Liver (tissue), 8 donors: ENCODE measurements at regions not wholly inside any gene's neighbourhood (a gene's known extent, or its start where the extent isn't known, plus 50 kb on each side); places are given as distances from the start of the nearest gene placed in this dataset.

Source experiments
- DNase-seq: peaks from one replicate; pipeline ENCODE4 v3.0.0-alpha.2; 2017; ENCODE audit warnings: low spot score
- H3K27ac ChIP-seq, 2 donors: one replicate each; pipeline ENCODE4 v1.7.0; 2013; ENCODE audit warnings: inconsistent platforms in 2 of 2, low read length in 2 of 2, control low read depth in 1 of 2, low read depth in 1 of 2, mild to moderate bottlenecking in 1 of 2
- H3K27me3 ChIP-seq, 4 donors: one replicate each; pipeline versions ENCODE4 v1.6.1 to v1.7.0; 2013; ENCODE audit warnings: low read length in 3 of 4, inconsistent platforms in 1 of 4, mild to moderate bottlenecking in 1 of 4, moderate library complexity in 1 of 4; ENCODE audit not compliant: control insufficient read depth in 4 of 4, insufficient read depth in 4 of 4
- H3K36me3 ChIP-seq, 4 donors: one replicate each; pipeline versions ENCODE4 v1.6.1 to v1.7.0; 2013; ENCODE audit warnings: low read length in 3 of 4, mild to moderate bottlenecking in 3 of 4, low read depth in 1 of 4, moderate library complexity in 1 of 4; ENCODE audit not compliant: control insufficient read depth in 4 of 4, insufficient read depth in 3 of 4
- H3K4me1 ChIP-seq, 4 donors: one replicate each; pipeline versions ENCODE4 v1.6.1 to v1.7.0; 2013; ENCODE audit warnings: low read length in 3 of 4, mild to moderate bottlenecking in 3 of 4, moderate library complexity in 1 of 4; ENCODE audit not compliant: control insufficient read depth in 4 of 4, insufficient read depth in 4 of 4
- H3K4me3 ChIP-seq, 3 donors: one replicate each; pipeline versions ENCODE4 v1.6.1 to v1.7.0; 2013; ENCODE audit warnings: low read length in 3 of 3, control low read depth in 1 of 3, low read depth in 1 of 3, mild to moderate bottlenecking in 1 of 3
- H3K9ac ChIP-seq, 2 donors: one replicate each; pipeline ENCODE4 v1.7.0; 2013; ENCODE audit warnings: low read length in 2 of 2, mild to moderate bottlenecking in 2 of 2, moderate library complexity in 2 of 2, control low read depth in 1 of 2, low read depth in 1 of 2
- H3K9me3 ChIP-seq, 4 donors: one replicate each; pipeline versions ENCODE4 v1.6.1 to v1.7.0; 2013; ENCODE audit warnings: low read length in 3 of 4; ENCODE audit not compliant: control insufficient read depth in 4 of 4
- EGR1 ChIP-seq, 2 donors: IDR thresholded peaks; 2 replicates each; pipeline ENCODE4 v1.6.1; 2016 to 2018; ENCODE audit warnings: antibody characterized with exemption in 2 of 2, low read depth in 2 of 2
- FOXA1 ChIP-seq: IDR thresholded peaks from 2 replicates; pipeline ENCODE4 v1.6.1; 2016; ENCODE audit warnings: antibody characterized with exemption
- FOXA2 ChIP-seq: IDR thresholded peaks from 2 replicates; pipeline ENCODE4 v1.6.1; 2016; ENCODE audit warnings: antibody characterized with exemption
- GABPA ChIP-seq, 2 donors: IDR thresholded peaks in 1 of 2; conservative IDR thresholded peaks in 1 of 2; 2 replicates each; pipeline ENCODE4 v1.6.1; 2016; ENCODE audit warnings: antibody characterized with exemption in 2 of 2, mild to moderate bottlenecking in 1 of 2, moderate library complexity in 1 of 2
- HNF4A ChIP-seq, 2 donors: conservative IDR thresholded peaks; 2 replicates each; pipeline ENCODE4 v1.6.1; 2016; ENCODE audit warnings: antibody characterized with exemption in 2 of 2, mild to moderate bottlenecking in 2 of 2
- HNF4G ChIP-seq: IDR thresholded peaks from 2 replicates; pipeline ENCODE4 v1.6.1; 2016; ENCODE audit warnings: antibody characterized with exemption
- JUND ChIP-seq, 2 donors: IDR thresholded peaks; 2 replicates each; pipeline ENCODE4 v1.6.1; 2016; ENCODE audit warnings: antibody characterized with exemption in 2 of 2
- NR2F2 ChIP-seq: IDR thresholded peaks from 2 replicates; pipeline ENCODE4 v1.6.1; 2016; ENCODE audit warnings: antibody characterized with exemption
- RAD21 ChIP-seq, 2 donors: IDR thresholded peaks; 2 replicates each; pipeline ENCODE4 v1.6.1; 2016; ENCODE audit warnings: antibody characterized with exemption in 2 of 2, mild to moderate bottlenecking in 2 of 2
- RXRA ChIP-seq, 2 donors: IDR thresholded peaks; 2 replicates each; pipeline ENCODE4 v1.6.1; 2017 to 2018; ENCODE audit warnings: antibody characterized with exemption in 2 of 2, mild to moderate bottlenecking in 1 of 2
- SP1 ChIP-seq: IDR thresholded peaks from 2 replicates; pipeline ENCODE4 v1.6.1; 2018; ENCODE audit warnings: antibody characterized with exemption, mild to moderate bottlenecking
- YY1 ChIP-seq: IDR thresholded peaks from 2 replicates; pipeline ENCODE4 v1.6.1; 2016; ENCODE audit warnings: antibody characterized with exemption, mild to moderate bottlenecking
- WGBS: extraction: QIAGEN DNeasy Blood & Tissue Kit; methylation state at CpG from one replicate; pipeline ENCODE4 v1.1.7; 2013; 5-methylcytosine and 5-hydroxymethylcytosine counted together
- TF ChIP-seq, protein P1 (sequence below): IDR thresholded peaks from 2 replicates; pipeline ENCODE4 v1.6.1; 2016; ENCODE audit warnings: antibody characterized with exemption
- TF ChIP-seq, protein P2 (sequence below): IDR thresholded peaks from 2 replicates; pipeline ENCODE4 v1.6.1; 2016; ENCODE audit warnings: antibody characterized with exemption
- TF ChIP-seq, protein P3 (sequence below): IDR thresholded peaks from 2 replicates; pipeline ENCODE4 v1.6.1; 2016; ENCODE audit warnings: antibody characterized with exemption, mild to moderate bottlenecking
- TF ChIP-seq, protein P4 (sequence below): fragments of 150-350 bp; IDR thresholded peaks from 2 replicates; pipeline ENCODE4 v1.5.1; 2017; ENCODE audit warnings: improper control_type of control experiment, low read depth, low read length; ENCODE audit not compliant: missing input control
- donor health status: healthy.
- donor health status: healthy.
- donor health status: healthy.
- donor health status: healthy.
- donor health status: healthy.

DNA sequence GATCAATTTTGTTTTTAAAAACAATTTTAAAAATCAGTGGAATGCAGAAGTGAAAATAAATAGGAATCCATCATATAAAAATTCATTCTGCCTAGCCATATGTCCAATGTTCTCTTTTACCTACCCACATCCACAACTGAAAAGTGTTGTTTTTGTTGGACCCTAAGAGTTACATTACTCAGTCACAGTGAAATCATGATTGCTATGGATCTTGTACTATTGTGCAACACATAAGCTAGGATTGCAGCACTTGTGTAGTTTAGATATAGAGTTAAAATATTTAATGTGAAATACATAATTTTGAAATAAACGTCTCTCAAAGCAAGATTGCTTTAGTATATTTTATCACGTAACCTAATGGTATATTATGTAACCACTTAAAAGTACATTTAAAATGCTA, 213.3 kb upstream of the CLEC14A start:
- no peak for DNase-seq
- H3K9me3 ChIP-seq: no peaks in the 10 kb centered on the region
- H3K4me1 ChIP-seq: no peaks in the 10 kb centered on the region
- WGBS: 62% methylated on average over 2 of the region's 2 CpGs
- no peak overlapping the region for H3K9ac ChIP-seq
- TF ChIP-seq RXRA (IDR thresholded peaks at IDR 0.05) (no peak), HNF4A (conservative IDR thresholded peaks at IDR 0.05) (no peak), YY1 (no peak), NR2F2 (no peak), JUND (IDR thresholded peaks at IDR 0.05) (no peak), RAD21 (IDR thresholded peaks at IDR 0.05) (no peak), FOXA1 (no peak), FOXA2 (no peak), GABPA (IDR thresholded peaks at IDR 0.05 in 1 of 2, conservative IDR thresholded peaks at IDR 0.05 in 1 of 2) (no peak), EGR1 (IDR thresholded peaks at IDR 0.05; ENCODE audit: low read depth in 2 of 2) (no peak)
- TF ChIP-seq, protein P1, sequence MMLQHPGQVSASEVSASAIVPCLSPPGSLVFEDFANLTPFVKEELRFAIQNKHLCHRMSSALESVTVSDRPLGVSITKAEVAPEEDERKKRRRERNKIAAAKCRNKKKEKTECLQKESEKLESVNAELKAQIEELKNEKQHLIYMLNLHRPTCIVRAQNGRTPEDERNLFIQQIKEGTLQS: no peak
- TF ChIP-seq, protein P2, sequence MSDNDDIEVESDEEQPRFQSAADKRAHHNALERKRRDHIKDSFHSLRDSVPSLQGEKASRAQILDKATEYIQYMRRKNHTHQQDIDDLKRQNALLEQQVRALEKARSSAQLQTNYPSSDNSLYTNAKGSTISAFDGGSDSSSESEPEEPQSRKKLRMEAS: no peak
- no peak overlapping the region for H3K4me3 ChIP-seq
- no peaks in the 10 kb centered on the region for H3K27me3 ChIP-seq
- H3K36me3 ChIP-seq: no peaks in the 10 kb centered on the region
- no peak overlapping the region for H3K27ac ChIP-seq

DNA sequence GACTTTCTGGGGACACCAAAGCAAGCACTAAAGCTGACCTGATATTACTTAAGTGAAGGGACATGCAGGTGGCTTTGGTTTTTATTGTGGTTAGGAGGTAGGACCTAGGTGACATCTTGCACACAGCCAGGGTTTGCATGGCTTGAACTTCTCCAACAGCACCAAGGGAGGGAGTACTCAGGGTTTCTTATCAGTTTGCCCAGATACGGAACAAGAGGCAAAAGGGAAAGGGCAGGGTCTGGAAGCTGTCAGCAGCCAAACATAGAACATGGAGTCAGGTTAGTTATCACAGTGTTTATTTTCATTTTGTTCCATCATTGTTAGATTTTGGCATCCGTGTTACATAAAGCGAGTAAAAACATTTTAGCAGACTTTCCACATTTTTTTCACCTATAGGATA, 186.3 kb upstream of the CLEC14A start:
- no peak overlapping the region for H3K27ac ChIP-seq
- no peaks in the 10 kb centered on the region for H3K36me3 ChIP-seq
- H3K4me1 ChIP-seq: no peaks in the 10 kb centered on the region
- 48% methylated on average over 3 of the region's 3 CpGs for WGBS
- no peak overlapping the region for H3K4me3 ChIP-seq
- no peak overlapping the region for H3K9ac ChIP-seq
- H3K27me3 ChIP-seq: no peaks in the 10 kb centered on the region
- TF ChIP-seq FOXA1 (no peak), EGR1 (IDR thresholded peaks at IDR 0.05; ENCODE audit: low read depth in 2 of 2) (no peak), HNF4A (conservative IDR thresholded peaks at IDR 0.05) (no peak), RAD21 (IDR thresholded peaks at IDR 0.05) (no peak), SP1 (no peak), GABPA (IDR thresholded peaks at IDR 0.05 in 1 of 2, conservative IDR thresholded peaks at IDR 0.05 in 1 of 2) (no peak), NR2F2 (no peak), RXRA (IDR thresholded peaks at IDR 0.05) (no peak)
- TF ChIP-seq, protein P3, sequence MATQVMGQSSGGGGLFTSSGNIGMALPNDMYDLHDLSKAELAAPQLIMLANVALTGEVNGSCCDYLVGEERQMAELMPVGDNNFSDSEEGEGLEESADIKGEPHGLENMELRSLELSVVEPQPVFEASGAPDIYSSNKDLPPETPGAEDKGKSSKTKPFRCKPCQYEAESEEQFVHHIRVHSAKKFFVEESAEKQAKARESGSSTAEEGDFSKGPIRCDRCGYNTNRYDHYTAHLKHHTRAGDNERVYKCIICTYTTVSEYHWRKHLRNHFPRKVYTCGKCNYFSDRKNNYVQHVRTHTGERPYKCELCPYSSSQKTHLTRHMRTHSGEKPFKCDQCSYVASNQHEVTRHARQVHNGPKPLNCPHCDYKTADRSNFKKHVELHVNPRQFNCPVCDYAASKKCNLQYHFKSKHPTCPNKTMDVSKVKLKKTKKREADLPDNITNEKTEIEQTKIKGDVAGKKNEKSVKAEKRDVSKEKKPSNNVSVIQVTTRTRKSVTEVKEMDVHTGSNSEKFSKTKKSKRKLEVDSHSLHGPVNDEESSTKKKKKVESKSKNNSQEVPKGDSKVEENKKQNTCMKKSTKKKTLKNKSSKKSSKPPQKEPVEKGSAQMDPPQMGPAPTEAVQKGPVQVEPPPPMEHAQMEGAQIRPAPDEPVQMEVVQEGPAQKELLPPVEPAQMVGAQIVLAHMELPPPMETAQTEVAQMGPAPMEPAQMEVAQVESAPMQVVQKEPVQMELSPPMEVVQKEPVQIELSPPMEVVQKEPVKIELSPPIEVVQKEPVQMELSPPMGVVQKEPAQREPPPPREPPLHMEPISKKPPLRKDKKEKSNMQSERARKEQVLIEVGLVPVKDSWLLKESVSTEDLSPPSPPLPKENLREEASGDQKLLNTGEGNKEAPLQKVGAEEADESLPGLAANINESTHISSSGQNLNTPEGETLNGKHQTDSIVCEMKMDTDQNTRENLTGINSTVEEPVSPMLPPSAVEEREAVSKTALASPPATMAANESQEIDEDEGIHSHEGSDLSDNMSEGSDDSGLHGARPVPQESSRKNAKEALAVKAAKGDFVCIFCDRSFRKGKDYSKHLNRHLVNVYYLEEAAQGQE: no peak
- TF ChIP-seq, protein P1: no peak
- peaks cover 0 to 5% (median 1%) of the 10 kb centered on the region in 4 donors for H3K9me3 ChIP-seq
- DNase-seq: no peak

DNA sequence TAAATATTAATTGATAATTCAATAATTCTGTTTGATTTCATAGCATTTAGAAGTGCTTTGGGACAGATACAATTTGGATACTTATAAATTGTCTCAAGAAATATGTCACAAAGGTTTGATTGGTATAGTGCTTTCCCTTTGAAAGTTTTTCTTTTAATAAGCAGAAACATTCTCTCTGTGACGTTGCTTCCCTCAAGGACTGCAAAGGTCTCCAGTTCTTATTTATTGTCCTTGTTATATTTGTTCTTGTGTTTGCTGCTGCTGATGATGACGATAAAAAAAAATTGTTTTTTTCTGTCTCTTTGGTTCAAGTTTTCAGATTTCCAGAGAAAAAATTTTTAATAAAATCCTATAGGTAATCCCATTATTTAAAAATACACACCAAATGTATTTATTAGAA, 176.3 kb upstream of the CLEC14A start:
- TF ChIP-seq FOXA2 (no peak), YY1 (no peak), SP1 (no peak), NR2F2 (no peak), RXRA (IDR thresholded peaks at IDR 0.05) (no peak), JUND (IDR thresholded peaks at IDR 0.05) (no peak), RAD21 (IDR thresholded peaks at IDR 0.05) (no peak), HNF4G (no peak), GABPA (IDR thresholded peaks at IDR 0.05 in 1 of 2, conservative IDR thresholded peaks at IDR 0.05 in 1 of 2) (no peak), HNF4A (conservative IDR thresholded peaks at IDR 0.05) (no peak), EGR1 (IDR thresholded peaks at IDR 0.05; ENCODE audit: low read depth in 2 of 2) (no peak)
- TF ChIP-seq, protein P3: no peak
- TF ChIP-seq, protein P4, sequence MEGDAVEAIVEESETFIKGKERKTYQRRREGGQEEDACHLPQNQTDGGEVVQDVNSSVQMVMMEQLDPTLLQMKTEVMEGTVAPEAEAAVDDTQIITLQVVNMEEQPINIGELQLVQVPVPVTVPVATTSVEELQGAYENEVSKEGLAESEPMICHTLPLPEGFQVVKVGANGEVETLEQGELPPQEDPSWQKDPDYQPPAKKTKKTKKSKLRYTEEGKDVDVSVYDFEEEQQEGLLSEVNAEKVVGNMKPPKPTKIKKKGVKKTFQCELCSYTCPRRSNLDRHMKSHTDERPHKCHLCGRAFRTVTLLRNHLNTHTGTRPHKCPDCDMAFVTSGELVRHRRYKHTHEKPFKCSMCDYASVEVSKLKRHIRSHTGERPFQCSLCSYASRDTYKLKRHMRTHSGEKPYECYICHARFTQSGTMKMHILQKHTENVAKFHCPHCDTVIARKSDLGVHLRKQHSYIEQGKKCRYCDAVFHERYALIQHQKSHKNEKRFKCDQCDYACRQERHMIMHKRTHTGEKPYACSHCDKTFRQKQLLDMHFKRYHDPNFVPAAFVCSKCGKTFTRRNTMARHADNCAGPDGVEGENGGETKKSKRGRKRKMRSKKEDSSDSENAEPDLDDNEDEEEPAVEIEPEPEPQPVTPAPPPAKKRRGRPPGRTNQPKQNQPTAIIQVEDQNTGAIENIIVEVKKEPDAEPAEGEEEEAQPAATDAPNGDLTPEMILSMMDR: no peak
- TF ChIP-seq, protein P2: no peak

More for the DNA sequence above, 176.3 kb upstream of the CLEC14A start:
- H3K9ac ChIP-seq: no peak overlapping the region
- WGBS: 77% methylated on average over 2 of the region's 2 CpGs
- no peak overlapping the region for H3K4me3 ChIP-seq
- H3K27ac ChIP-seq: no peak overlapping the region
- no peaks in the 10 kb centered on the region for H3K9me3 ChIP-seq
- no peaks in the 10 kb centered on the region for H3K4me1 ChIP-seq
- H3K36me3 ChIP-seq: no peaks in the 10 kb centered on the region
- DNase-seq: no peak
- no peaks in the 10 kb centered on the region for H3K27me3 ChIP-seq
